SU-DHL-6 (cell line): ENCODE measurements at regions not wholly inside any gene's neighbourhood (a gene's known extent, or its start where the extent isn't known, plus 50 kb on each side); places are given as distances from the start of the nearest gene placed in this dataset.

Source experiments
- H2AFZ ChIP-seq: fragments of 200-600 bp; sonication (generic); 2 replicates; pipeline ENCODE4 v1.6.1; 2014; ENCODE audit warnings: low read depth, mild to moderate bottlenecking, moderate library complexity, mixed read lengths, antibody characterized with exemption, low read length; ENCODE audit not compliant: severe bottlenecking
- H3F3A ChIP-seq: fragments of 200-600 bp; shearing (Covaris generic); 2 replicates; pipeline ENCODE4 v1.6.0; 2016; ENCODE audit warnings: antibody characterized with exemption, mild to moderate bottlenecking; ENCODE audit not compliant: insufficient read depth
- H3K27ac ChIP-seq: fragments of 200-600 bp; sonication (generic); 2 replicates; pipeline ENCODE4 v1.5.1; 2016; ENCODE audit warnings: low read depth, mild to moderate bottlenecking, low read length, moderate library complexity, mixed read lengths
- H3K27me3 ChIP-seq: fragments of 200-600 bp; sonication (generic), shearing (Covaris generic); 2 replicates; pipeline ENCODE4 v1.6.0; 2014; ENCODE audit warnings: mild to moderate bottlenecking, low read length
- H3K36me3 ChIP-seq: fragments of 200-600 bp; sonication (generic); 2 replicates; pipeline ENCODE4 v1.6.1; 2014; ENCODE audit warnings: mild to moderate bottlenecking, low read length, mixed read lengths
- H3K4me2 ChIP-seq: fragments of 300-600, 200-600 bp; shearing (Covaris generic), sonication (generic); 2 replicates; pipeline ENCODE4 v1.6.0; 2014; ENCODE audit warnings: low read length, low read depth, mild to moderate bottlenecking; ENCODE audit not compliant: poor library complexity, severe bottlenecking
- H3K4me3 ChIP-seq: fragments of 200-600 bp; sonication (generic); 2 replicates; pipeline ENCODE4 v1.5.1; 2014; ENCODE audit warnings: antibody characterized with exemption, low read length, mild to moderate bottlenecking, mixed read lengths; ENCODE audit not compliant: insufficient read depth, poor library complexity, severe bottlenecking
- H3K79me2 ChIP-seq: fragments of 200-600 bp; sonication (generic); 2 replicates; pipeline ENCODE4 v1.6.1; 2014; ENCODE audit warnings: mild to moderate bottlenecking, low read length, moderate library complexity; ENCODE audit not compliant: insufficient read depth
- H3K9ac ChIP-seq: fragments of 200-600 bp; sonication (generic); 2 replicates; pipeline ENCODE4 v1.7.0; 2014; ENCODE audit warnings: mild to moderate bottlenecking, low read length
- H3K9me2 ChIP-seq: fragments of 200-600 bp; sonication (generic); replicated peaks from 2 replicates; pipeline ENCODE4 v1.6.1; 2014; ENCODE audit warnings: low read length; ENCODE audit not compliant: insufficient read depth
- H3K9me3 ChIP-seq: fragments of 200-600 bp; sonication (generic); 2 replicates; pipeline ENCODE4 v1.6.1; 2014; ENCODE audit warnings: low read length, mixed read lengths; ENCODE audit not compliant: insufficient read depth
- H4K20me1 ChIP-seq: fragments of 200-600 bp; sonication (generic); 2 replicates; pipeline ENCODE4 v1.6.1; 2014; ENCODE audit warnings: low read depth, mild to moderate bottlenecking, antibody characterized with exemption, low read length, moderate library complexity, mixed read lengths
- EZH2phosphoT487 ChIP-seq: fragments of 200-600 bp; sonication (generic), shearing (Covaris generic); conservative IDR thresholded peaks from 2 replicates; pipeline ENCODE4 v1.6.1; 2018; ENCODE audit warnings: mild to moderate bottlenecking, antibody characterized with exemption, low read length, moderate library complexity, mixed read lengths
- TF ChIP-seq, protein P1 (sequence below): fragments of 200-600 bp; sonication (generic); IDR thresholded peaks from one replicate; pipeline ENCODE4 v1.5.1; 2017; ENCODE audit warnings: antibody characterized with exemption, mild to moderate bottlenecking, low read length, moderate library complexity; ENCODE audit not compliant: insufficient read depth, poor library complexity, severe bottlenecking

GRCh38 chr4:33283818-33284217 is 2563.6 kb downstream of the PCDH7 start:
- Histone ChIP-seq H3K27ac (no peak overlapping the region), H3K36me3 (no peaks in the 10 kb centered on the region), H2AFZ (no peak overlapping the region), H3F3A (no peaks in the 10 kb centered on the region), H4K20me1 (no peaks in the 10 kb centered on the region), H3K9ac (no peak overlapping the region), H3K27me3 (no peaks in the 10 kb centered on the region), H3K4me3 (no peak overlapping the region), H3K79me2 (no peaks in the 10 kb centered on the region), H3K4me2 (no peak overlapping the region), H3K9me3 (no peaks in the 10 kb centered on the region), H3K9me2 (no peaks in the 10 kb centered on the region)
- TF ChIP-seq, protein P1, sequence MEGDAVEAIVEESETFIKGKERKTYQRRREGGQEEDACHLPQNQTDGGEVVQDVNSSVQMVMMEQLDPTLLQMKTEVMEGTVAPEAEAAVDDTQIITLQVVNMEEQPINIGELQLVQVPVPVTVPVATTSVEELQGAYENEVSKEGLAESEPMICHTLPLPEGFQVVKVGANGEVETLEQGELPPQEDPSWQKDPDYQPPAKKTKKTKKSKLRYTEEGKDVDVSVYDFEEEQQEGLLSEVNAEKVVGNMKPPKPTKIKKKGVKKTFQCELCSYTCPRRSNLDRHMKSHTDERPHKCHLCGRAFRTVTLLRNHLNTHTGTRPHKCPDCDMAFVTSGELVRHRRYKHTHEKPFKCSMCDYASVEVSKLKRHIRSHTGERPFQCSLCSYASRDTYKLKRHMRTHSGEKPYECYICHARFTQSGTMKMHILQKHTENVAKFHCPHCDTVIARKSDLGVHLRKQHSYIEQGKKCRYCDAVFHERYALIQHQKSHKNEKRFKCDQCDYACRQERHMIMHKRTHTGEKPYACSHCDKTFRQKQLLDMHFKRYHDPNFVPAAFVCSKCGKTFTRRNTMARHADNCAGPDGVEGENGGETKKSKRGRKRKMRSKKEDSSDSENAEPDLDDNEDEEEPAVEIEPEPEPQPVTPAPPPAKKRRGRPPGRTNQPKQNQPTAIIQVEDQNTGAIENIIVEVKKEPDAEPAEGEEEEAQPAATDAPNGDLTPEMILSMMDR, result no peak
- TF ChIP-seq EZH2phosphoT487, result no peak

GRCh38 chr4:33296876-33297455 is 2576.8 kb downstream of the PCDH7 start:
- Histone ChIP-seq H3K9ac (no peak overlapping the region), H3K9me2 (no peaks in the 10 kb centered on the region), H3K4me2 (no peak overlapping the region), H3F3A (no peaks in the 10 kb centered on the region), H3K4me3 (no peak overlapping the region), H3K79me2 (no peaks in the 10 kb centered on the region), H3K27ac (no peak overlapping the region), H3K9me3 (no peaks in the 10 kb centered on the region), H4K20me1 (no peaks in the 10 kb centered on the region), H3K27me3 (no peaks in the 10 kb centered on the region), H3K36me3 (no peaks in the 10 kb centered on the region), H2AFZ (no peak overlapping the region)
- TF ChIP-seq, protein P1, result no peak
- no peak for TF ChIP-seq EZH2phosphoT487

DNA sequence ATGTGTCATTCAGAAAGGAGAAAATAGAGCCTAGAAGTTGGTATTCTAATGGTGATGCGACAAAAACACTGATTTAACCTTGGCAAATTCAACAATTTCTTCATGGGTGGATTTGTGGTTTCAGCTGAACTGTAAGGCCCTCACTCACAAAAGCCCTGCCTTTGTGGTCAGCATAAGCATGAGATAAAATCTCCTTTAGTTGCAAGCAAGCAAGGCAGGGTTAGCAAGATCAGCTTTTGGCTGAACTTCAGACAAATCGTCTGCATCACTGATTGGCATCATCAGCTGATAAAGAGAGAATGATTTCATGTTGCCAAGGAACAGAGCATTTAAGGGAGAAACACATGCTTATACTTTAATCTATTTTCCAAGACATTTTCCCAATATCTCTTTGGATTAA is 2582.2 kb downstream of the PCDH7 start:
- Histone ChIP-seq H3F3A (no peaks in the 10 kb centered on the region), H3K4me3 (no peak overlapping the region), H3K4me2 (no peak overlapping the region), H3K27me3 (no peaks in the 10 kb centered on the region), H3K36me3 (no peaks in the 10 kb centered on the region), H3K9me2 (no peaks in the 10 kb centered on the region), H4K20me1 (no peaks in the 10 kb centered on the region), H3K9ac (no peak overlapping the region), H3K9me3 (no peaks in the 10 kb centered on the region), H2AFZ (no peak overlapping the region), H3K27ac (no peak overlapping the region), H3K79me2 (no peaks in the 10 kb centered on the region)
- no peak for TF ChIP-seq EZH2phosphoT487
- TF ChIP-seq, protein P1, result no peak
